Mammary epithelial cell (primary cell): ENCODE measurements at regions not wholly inside any gene's neighbourhood (a gene's known extent, or its start where the extent isn't known, plus 50 kb on each side); places are given as distances from the start of the nearest gene placed in this dataset.
A peak's percentile ranks its signal among the peaks of the same experiment; 100 is the strongest.

Experiments
- CTCF ChIP-seq, 2 donors: IDR thresholded peaks in 1 of 2; conservative IDR thresholded peaks in 1 of 2; 2 replicates each; pipeline ENCODE4 v1.5.1; 2011 to 2012; ENCODE audit warnings: inconsistent platforms in 2 of 2, low read length in 2 of 2, mild to moderate bottlenecking in 2 of 2, control low read depth in 1 of 2, low read depth in 1 of 2; ENCODE audit not compliant: insufficient read depth in 1 of 2; ENCODE audit errors: extremely low read depth in 1 of 2
- EZH2 ChIP-seq: IDR thresholded peaks from 2 replicates; pipeline ENCODE4 v1.6.1; 2012; ENCODE audit warnings: low read length, inconsistent platforms, borderline replicate concordance

- TF ChIP-seq EZH2: no peak
- peak in 1 of 2 donors; percentile 6 for TF ChIP-seq CTCF (conservative IDR thresholded peaks at IDR 0.05 in 1 of 2, IDR thresholded peaks at IDR 0.05 in 1 of 2; ENCODE audit: extremely low read depth in 1 of 2, insufficient read depth in 1 of 2, low read depth in 1 of 2, low read length in 2 of 2)
Measured at GRCh38 chr4:83753260-83753659, 217.4 kb downstream of the GPAT3 start.
